ENCODE measurements at regions not wholly inside any gene's neighbourhood (a gene's known extent, or its start where the extent isn't known, plus 50 kb on each side); places are given as distances from the start of the nearest gene placed in this dataset.
A peak's percentile ranks its signal among the peaks of the same experiment; 100 is the strongest.

DNA sequence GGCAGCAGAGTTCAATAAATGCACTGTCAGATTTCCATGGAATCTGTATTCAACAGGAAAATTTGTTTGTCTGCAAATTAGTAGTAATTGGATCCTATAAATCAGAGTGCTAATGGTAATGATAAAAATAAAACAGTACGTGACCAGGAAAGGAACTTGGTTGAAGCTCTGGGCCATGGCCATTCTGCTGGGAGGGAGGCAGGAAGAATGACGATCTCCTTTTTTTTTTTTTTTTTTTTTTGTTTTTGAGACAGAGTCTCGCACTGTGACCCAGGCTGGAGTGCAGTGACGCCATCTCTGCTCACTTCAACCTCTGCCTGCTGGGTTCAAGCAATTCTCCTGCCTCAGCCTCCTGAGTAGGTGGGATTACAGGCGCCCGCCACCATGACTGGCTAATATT lies 94.8 kb upstream of the SEC11C start:
- no peak for DNase-seq
- H3K27me3 ChIP-seq (ENCODE audit: control insufficient read depth in 2 of 2, insufficient read depth in 2 of 2, low read length in 2 of 2), result peaks cover 0 to 3% of the 10 kb centered on the region in 2 donors
- no peaks in the 10 kb centered on the region for H3K4me1 ChIP-seq (ENCODE audit: control insufficient read depth in 1 of 2, insufficient read depth in 2 of 2, low read length in 2 of 2)
- Mint-ChIP-seq H3K27me3 (ENCODE audit: low read depth in 3 of 3) (peaks cover 2 to 9% (median 7%) of the 10 kb centered on the region in 3 donors), H3K9me3 (no peaks in the 10 kb centered on the region), H3K4me1 (no peaks in the 10 kb centered on the region), H3K4me3 (no peak overlapping the region), H3K27ac (no peak overlapping the region), H3K36me3 (no peaks in the 10 kb centered on the region)
- TF ChIP-seq, protein P1, sequence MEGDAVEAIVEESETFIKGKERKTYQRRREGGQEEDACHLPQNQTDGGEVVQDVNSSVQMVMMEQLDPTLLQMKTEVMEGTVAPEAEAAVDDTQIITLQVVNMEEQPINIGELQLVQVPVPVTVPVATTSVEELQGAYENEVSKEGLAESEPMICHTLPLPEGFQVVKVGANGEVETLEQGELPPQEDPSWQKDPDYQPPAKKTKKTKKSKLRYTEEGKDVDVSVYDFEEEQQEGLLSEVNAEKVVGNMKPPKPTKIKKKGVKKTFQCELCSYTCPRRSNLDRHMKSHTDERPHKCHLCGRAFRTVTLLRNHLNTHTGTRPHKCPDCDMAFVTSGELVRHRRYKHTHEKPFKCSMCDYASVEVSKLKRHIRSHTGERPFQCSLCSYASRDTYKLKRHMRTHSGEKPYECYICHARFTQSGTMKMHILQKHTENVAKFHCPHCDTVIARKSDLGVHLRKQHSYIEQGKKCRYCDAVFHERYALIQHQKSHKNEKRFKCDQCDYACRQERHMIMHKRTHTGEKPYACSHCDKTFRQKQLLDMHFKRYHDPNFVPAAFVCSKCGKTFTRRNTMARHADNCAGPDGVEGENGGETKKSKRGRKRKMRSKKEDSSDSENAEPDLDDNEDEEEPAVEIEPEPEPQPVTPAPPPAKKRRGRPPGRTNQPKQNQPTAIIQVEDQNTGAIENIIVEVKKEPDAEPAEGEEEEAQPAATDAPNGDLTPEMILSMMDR (IDR thresholded peaks at IDR 0.05), result no peak
- no peaks in the 10 kb centered on the region for H3K79me2 ChIP-seq (ENCODE audit: insufficient read depth, low read length)
- H3K4me2 ChIP-seq (replicated peaks; ENCODE audit: extremely low read depth, low read length, poor library complexity, severe bottlenecking), result no peak overlapping the region
- no peak overlapping the region for H2AFZ ChIP-seq (ENCODE audit: insufficient read depth, low read depth, low read length, poor library complexity, severe bottlenecking)
- H4K20me1 ChIP-seq (ENCODE audit: insufficient read depth, low read length), result no peaks in the 10 kb centered on the region
- no peak overlapping the region for H3K27ac ChIP-seq (ENCODE audit: low read depth in 1 of 2, low read length in 2 of 2)
- no peaks in the 10 kb centered on the region for H3K36me3 ChIP-seq (replicated peaks in 1 of 2; ENCODE audit: control insufficient read depth in 1 of 2, insufficient read depth in 2 of 2, low read length in 2 of 2)
- intact Hi-C loops (cut with micrococcal nuclease), result no loop called here
- no peak overlapping the region for H3K9ac ChIP-seq (ENCODE audit: insufficient read depth, low read length, poor library complexity, severe bottlenecking)
- H3K4me3 ChIP-seq (replicated peaks in 1 of 3; ENCODE audit: low read depth in 2 of 3, low read length in 3 of 3), result no peak overlapping the region
- WGBS (ENCODE audit: insufficient coverage), result 90% methylated on average over 2 of the region's 6 CpGs
- no peaks in the 10 kb centered on the region for H3K9me3 ChIP-seq (replicated peaks in 1 of 2; ENCODE audit: control insufficient read depth in 1 of 2, insufficient read depth in 1 of 2, low read length in 2 of 2)

DNA sequence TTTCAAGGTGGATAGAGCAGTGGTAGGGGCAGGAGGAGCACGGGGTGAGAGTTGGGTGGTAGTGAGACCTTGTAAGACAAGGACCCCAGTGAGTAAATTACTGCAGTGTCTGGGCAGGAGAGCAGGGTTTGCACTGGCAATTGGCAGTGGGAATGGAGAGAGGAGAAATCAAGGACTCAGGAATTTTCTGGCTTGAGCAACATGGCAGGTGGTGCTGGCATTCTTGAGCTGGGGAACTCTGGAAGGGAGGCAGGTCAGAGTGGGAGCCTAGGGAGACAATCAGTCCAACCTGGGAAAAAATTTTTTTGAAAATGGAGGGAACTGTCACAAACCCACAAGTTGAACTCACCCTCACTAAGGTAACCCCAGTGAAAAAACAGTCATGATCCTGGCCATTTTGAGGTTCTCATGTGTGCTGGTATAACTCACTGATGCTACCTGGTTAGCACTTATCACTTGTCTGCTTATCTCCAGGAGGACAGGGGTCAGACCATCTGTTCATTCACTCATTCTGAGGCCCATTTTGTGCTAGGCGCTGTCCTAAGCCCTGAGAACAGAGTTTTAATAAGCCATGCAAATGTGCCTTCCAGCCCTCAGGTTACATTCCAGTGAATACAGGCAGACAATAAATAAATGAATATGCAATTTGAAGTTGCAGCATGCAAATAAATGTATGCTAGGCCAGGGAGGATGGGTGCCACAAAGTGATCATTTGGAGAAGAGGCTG lies 92.2 kb upstream of the SEC11C start:
- peaks cover 0 to 3% of the 10 kb centered on the region in 2 donors for H3K27me3 ChIP-seq (ENCODE audit: control insufficient read depth in 2 of 2, insufficient read depth in 2 of 2, low read length in 2 of 2)
- H3K79me2 ChIP-seq (ENCODE audit: insufficient read depth, low read length), result no peaks in the 10 kb centered on the region
- no peaks in the 10 kb centered on the region for H3K36me3 ChIP-seq (replicated peaks in 1 of 2; ENCODE audit: control insufficient read depth in 1 of 2, insufficient read depth in 2 of 2, low read length in 2 of 2)
- H3K9ac ChIP-seq (ENCODE audit: insufficient read depth, low read length, poor library complexity, severe bottlenecking), result no peak overlapping the region
- no peaks in the 10 kb centered on the region for H3K9me3 ChIP-seq (replicated peaks in 1 of 2; ENCODE audit: control insufficient read depth in 1 of 2, insufficient read depth in 1 of 2, low read length in 2 of 2)
- no peaks in the 10 kb centered on the region for H4K20me1 ChIP-seq (ENCODE audit: insufficient read depth, low read length)
- H3K4me1 Mint-ChIP-seq, result no peaks in the 10 kb centered on the region
- TF ChIP-seq, protein P1 (IDR thresholded peaks at IDR 0.05), result no peak
- H3K36me3 Mint-ChIP-seq, result no peaks in the 10 kb centered on the region
- H3K27ac Mint-ChIP-seq, result no peak overlapping the region
- WGBS (ENCODE audit: insufficient coverage), result 78% methylated on average over 2 of the region's 2 CpGs
- H3K4me2 ChIP-seq (replicated peaks; ENCODE audit: extremely low read depth, low read length, poor library complexity, severe bottlenecking), result no peak overlapping the region
- peaks cover 0 to 2% (median 0%) of the 10 kb centered on the region in 7 donors for H3K9me3 Mint-ChIP-seq
- H3K4me1 ChIP-seq (ENCODE audit: control insufficient read depth in 1 of 2, insufficient read depth in 2 of 2, low read length in 2 of 2), result no peaks in the 10 kb centered on the region
- peaks cover 2 to 13% (median 3%) of the 10 kb centered on the region in 3 donors for H3K27me3 Mint-ChIP-seq (ENCODE audit: low read depth in 3 of 3)
- no peak for DNase-seq
- intact Hi-C loops (cut with micrococcal nuclease), result no loop called here
- no peak overlapping the region for H3K4me3 ChIP-seq (replicated peaks in 1 of 3; ENCODE audit: low read depth in 2 of 3, low read length in 3 of 3)
- peak overlapping the region in 1 of 2 donors; percentile 35 for H3K4me3 Mint-ChIP-seq
- no peak overlapping the region for H2AFZ ChIP-seq (ENCODE audit: insufficient read depth, low read depth, low read length, poor library complexity, severe bottlenecking)
- no peak overlapping the region for H3K27ac ChIP-seq (ENCODE audit: low read depth in 1 of 2, low read length in 2 of 2)

All from CD14-positive monocyte (primary cell).